RWPE2 (cell line): ENCODE measurements at regions not wholly inside any gene's neighbourhood (a gene's known extent, or its start where the extent isn't known, plus 50 kb on each side); places are given as distances from the start of the nearest gene placed in this dataset.

Source experiments
- ATAC-seq: fragments of 200-7000 bp; cut with Tn5 transposase; 3 replicates; pipeline ENCODE4 v1.9.1; 2021; ENCODE audit warnings: low read depth
- DNase-seq: peaks from one replicate; pipeline ENCODE4 v3.0.0-alpha.2; 2020; ENCODE audit warnings: low spot score
- H3K27ac ChIP-seq: fragments of 450-650 bp; 2 replicates; pipeline ENCODE4 v1.5.1; 2017; ENCODE audit warnings: mild to moderate bottlenecking; ENCODE audit not compliant: poor library complexity, severe bottlenecking
- H3K27me3 ChIP-seq: fragments of 250-450 bp; sonication (Bioruptor Pico); 2 replicates; pipeline ENCODE4 v1.5.1; 2021; ENCODE audit warnings: mild to moderate bottlenecking, moderate library complexity; ENCODE audit not compliant: insufficient read depth, poor library complexity, severe bottlenecking
- H3K36me3 ChIP-seq: fragments of 250-450 bp; sonication (Bioruptor Pico); 2 replicates; pipeline ENCODE4 v1.5.1; 2020; ENCODE audit warnings: low read depth, mild to moderate bottlenecking, moderate library complexity
- H3K4me1 ChIP-seq: fragments of 250-450 bp; sonication (Bioruptor Pico); 2 replicates; pipeline ENCODE4 v1.5.1; 2021; ENCODE audit warnings: mild to moderate bottlenecking, moderate library complexity; ENCODE audit not compliant: insufficient read depth, poor library complexity, severe bottlenecking
- H3K4me3 ChIP-seq: fragments of 250-450 bp; sonication (Bioruptor Pico); 2 replicates; pipeline ENCODE4 v1.5.1; 2021; ENCODE audit warnings: mild to moderate bottlenecking, moderate library complexity; ENCODE audit not compliant: severe bottlenecking
- H3K9me3 ChIP-seq: fragments of 250-450 bp; sonication (Bioruptor Pico); 2 replicates; pipeline ENCODE4 v1.5.1; 2021; ENCODE audit warnings: mild to moderate bottlenecking, moderate library complexity; ENCODE audit not compliant: severe bottlenecking
- TF ChIP-seq, protein P1 (sequence below): fragments of 450-650 bp; IDR thresholded peaks from one replicate; pipeline ENCODE4 v1.5.1; 2017; ENCODE audit warnings: mild to moderate bottlenecking, moderate library complexity; ENCODE audit not compliant: poor library complexity, severe bottlenecking

DNA sequence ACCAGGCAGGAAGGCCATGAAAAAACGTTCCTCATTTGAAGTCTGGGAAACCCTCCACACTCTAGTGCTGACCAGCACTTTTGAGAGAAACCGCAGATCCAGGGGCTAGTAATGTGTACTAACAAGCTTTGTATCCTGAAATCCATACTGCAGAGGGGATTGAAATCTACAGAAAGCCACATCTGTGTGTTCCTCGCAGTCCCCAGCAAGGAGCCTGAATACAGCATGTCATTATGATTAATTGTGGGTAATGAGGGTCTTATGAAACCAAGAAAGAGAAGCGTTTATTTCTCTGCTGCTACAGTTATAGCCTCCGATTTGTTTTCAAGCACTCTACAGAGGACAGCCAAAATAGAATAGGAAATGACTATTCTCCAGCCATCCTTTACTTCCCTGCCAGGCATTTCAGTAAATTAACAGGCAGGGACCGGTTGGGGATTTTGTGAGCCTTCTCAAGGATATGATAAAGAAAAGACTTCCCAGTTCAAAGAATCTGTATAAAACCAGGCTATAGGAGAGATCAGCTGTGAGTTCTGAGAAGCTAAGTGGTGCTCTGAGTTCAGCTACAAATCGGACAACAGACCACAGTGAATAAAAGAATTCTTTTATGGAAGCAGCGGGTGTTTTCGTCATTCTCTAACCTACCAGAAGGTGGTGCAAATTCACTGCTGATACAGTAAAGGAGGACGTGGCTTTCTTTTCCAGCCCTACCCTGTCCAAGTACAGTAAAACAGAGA lies 133.4 kb downstream of the INSIG2 start:
- no peaks in the 10 kb centered on the region for H3K36me3 ChIP-seq
- peak; percentile 84 for ATAC-seq
- TF ChIP-seq, protein P1, sequence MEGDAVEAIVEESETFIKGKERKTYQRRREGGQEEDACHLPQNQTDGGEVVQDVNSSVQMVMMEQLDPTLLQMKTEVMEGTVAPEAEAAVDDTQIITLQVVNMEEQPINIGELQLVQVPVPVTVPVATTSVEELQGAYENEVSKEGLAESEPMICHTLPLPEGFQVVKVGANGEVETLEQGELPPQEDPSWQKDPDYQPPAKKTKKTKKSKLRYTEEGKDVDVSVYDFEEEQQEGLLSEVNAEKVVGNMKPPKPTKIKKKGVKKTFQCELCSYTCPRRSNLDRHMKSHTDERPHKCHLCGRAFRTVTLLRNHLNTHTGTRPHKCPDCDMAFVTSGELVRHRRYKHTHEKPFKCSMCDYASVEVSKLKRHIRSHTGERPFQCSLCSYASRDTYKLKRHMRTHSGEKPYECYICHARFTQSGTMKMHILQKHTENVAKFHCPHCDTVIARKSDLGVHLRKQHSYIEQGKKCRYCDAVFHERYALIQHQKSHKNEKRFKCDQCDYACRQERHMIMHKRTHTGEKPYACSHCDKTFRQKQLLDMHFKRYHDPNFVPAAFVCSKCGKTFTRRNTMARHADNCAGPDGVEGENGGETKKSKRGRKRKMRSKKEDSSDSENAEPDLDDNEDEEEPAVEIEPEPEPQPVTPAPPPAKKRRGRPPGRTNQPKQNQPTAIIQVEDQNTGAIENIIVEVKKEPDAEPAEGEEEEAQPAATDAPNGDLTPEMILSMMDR, result peak; percentile 83

GRCh38 chr2:118219611-118220010 lies 131.3 kb downstream of the INSIG2 start:
- Histone ChIP-seq H3K4me3 (no peak overlapping the region), H3K36me3 (no peaks in the 10 kb centered on the region), H3K27ac (no peak overlapping the region), H3K27me3 (peaks cover 19% of the 10 kb centered on the region), H3K4me1 (no peaks in the 10 kb centered on the region), H3K9me3 (no peaks in the 10 kb centered on the region)
- TF ChIP-seq, protein P1, result no peak
- DNase-seq, result no peak
- no peak for ATAC-seq

More for the DNA sequence above, 133.4 kb downstream of the INSIG2 start:
- no peak overlapping the region for H3K4me3 ChIP-seq
- no peak for DNase-seq
- H3K4me1 ChIP-seq, result peaks cover under 1% of the 10 kb centered on the region
- no peaks in the 10 kb centered on the region for H3K9me3 ChIP-seq
- no peak overlapping the region for H3K27ac ChIP-seq
- H3K27me3 ChIP-seq, result peaks cover 22% of the 10 kb centered on the region

DNA sequence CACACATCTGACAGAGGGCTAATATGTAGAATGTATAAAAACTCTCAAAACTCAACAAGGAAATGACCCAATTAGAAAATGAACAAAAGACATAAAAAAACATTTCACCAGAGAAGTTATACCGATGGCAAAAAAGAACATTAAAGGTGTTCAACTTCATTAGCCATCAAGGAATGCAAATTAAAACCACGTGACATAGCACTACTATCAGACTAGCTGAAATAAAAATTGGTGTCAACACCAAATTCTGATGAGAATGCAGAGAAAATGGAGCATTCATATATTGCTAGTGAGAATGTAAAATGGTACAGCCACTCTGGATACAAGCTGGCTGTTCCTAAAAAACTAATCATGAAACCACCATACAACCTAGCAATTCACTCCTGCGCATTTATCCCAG lies 128.0 kb downstream of the INSIG2 start:
- TF ChIP-seq, protein P1, result no peak
- Histone ChIP-seq H3K4me1 (no peaks in the 10 kb centered on the region), H3K9me3 (no peaks in the 10 kb centered on the region), H3K27ac (no peak overlapping the region), H3K4me3 (no peak overlapping the region), H3K27me3 (peaks cover 2% of the 10 kb centered on the region), H3K36me3 (no peaks in the 10 kb centered on the region)
- no peak for DNase-seq
- ATAC-seq, result no peak

GRCh38 chr2:118209727-118210126 lies 121.5 kb downstream of the INSIG2 start:
- Histone ChIP-seq H3K4me1 (no peaks in the 10 kb centered on the region), H3K4me3 (no peak overlapping the region), H3K36me3 (no peaks in the 10 kb centered on the region), H3K9me3 (no peaks in the 10 kb centered on the region), H3K27me3 (peaks cover 2% of the 10 kb centered on the region), H3K27ac (no peak overlapping the region)
- ATAC-seq (no peak), DNase-seq (no peak)
- TF ChIP-seq, protein P1, result no peak

DNA sequence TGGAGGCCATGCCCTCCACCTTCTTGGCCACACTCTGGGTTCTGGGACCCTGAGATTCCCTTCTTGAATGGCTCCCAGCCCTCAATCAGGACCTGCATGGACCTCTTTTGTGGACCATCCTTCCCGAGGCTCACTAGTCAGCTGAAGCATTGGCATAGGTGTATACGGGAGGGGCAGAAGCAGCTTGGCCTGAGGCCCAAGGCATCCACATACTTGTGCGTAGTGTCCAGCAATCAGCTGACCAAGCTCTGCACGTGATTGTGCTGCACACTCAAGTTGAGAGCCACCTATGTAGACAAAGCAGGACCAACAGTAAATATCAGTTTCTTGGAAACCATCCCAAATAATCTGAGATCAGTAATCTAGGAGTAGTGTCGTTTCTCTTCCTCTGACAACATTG lies 119.6 kb downstream of the INSIG2 start:
- Histone ChIP-seq H3K27ac (no peak overlapping the region), H3K4me3 (no peak overlapping the region), H3K27me3 (no peaks in the 10 kb centered on the region), H3K9me3 (no peaks in the 10 kb centered on the region), H3K36me3 (no peaks in the 10 kb centered on the region), H3K4me1 (no peaks in the 10 kb centered on the region)
- TF ChIP-seq, protein P1, result no peak
- ATAC-seq, result no peak
- DNase-seq, result no peak
